NK-92 (cell line): ENCODE measurements at regions not wholly inside any gene's neighbourhood (a gene's known extent, or its start where the extent isn't known, plus 50 kb on each side); places are given as distances from the start of the nearest gene placed in this dataset.

ENCODE experiments used
- DNase-seq: peaks from one replicate; lab custom pipeline; 2025; ENCODE audit not compliant: unreplicated experiment; lab: John Stamatoyannopoulos, UW

DNA sequence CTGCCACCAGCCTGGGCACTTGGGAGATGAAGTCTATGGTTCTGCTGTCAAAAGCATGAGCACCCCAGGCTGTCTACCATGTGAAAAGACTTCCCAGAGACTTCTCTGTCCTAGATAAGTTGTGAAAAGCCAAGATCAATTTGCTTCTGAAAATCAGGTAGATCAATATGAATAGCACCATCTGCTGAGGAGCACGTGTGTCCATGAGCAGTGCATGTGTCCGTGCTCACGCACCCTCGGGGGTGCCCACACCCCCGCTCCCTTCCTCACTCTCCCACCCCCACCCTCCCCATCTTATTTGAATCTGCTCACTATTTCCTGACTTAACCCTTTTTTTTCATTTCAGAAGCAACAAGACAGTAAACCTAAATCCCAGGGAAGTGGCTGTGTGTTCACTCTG lies 238.3 kb upstream of the SDK2 start:
- no peak for DNase-seq

DNA sequence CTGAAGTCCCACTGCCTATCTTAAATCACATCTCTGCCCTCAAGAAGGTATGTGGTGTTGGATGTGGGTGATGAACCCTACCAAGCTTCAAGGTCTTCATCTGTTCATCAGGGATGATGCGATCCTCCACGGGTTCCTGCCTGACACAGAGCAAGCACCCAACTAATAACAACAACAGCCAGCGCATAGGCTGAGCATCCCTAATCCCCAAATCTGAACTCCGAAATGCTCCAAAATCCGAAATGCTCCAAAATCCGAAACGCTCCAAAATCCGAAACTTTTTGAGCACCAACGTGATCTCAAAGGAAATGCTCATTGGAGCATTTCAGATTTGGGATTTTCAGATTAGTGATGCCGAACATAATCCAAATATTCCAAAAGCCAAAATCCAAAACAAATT lies 238.9 kb upstream of the SDK2 start:
- no peak for DNase-seq

DNA sequence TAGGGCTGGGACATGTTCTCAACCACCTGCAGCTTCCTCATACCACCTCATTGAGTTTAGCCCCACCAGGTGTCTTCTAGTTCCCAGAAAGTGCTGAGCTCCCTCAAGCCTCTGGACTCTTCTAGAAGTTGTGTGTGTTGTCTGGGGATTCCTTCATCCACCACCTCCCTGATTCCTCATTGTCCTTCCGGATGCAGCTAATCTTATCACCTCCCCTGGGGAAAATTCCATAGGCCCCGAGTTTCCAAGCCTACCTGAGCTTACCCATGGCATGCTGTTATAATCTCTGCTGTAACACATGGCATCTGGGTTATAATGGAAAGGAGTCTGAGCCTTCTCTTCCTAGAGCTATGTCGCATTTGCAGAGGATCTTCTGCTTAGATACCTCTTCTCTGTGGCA lies 243.5 kb upstream of the SDK2 start:
- no peak for DNase-seq

DNA sequence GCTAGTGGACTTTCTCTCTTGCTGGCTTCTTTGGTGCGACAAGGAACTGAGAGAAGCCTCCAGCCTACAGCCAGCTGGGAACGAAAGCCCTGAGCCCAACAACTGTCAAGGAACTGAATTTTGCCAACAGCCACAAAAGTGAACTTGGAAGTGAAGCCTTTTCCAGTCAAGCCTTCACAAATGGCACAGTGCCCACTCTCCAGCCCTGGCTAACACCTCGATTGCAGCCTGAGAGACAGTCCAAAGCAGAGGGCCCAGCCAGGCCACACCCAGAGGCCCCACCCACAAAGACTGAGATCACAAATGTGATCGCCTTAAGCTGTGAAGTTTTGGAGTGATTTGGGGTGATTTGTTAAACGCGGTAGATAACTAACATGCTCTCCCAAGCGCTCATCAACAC lies 244.6 kb upstream of the SDK2 start:
- no peak for DNase-seq

DNA sequence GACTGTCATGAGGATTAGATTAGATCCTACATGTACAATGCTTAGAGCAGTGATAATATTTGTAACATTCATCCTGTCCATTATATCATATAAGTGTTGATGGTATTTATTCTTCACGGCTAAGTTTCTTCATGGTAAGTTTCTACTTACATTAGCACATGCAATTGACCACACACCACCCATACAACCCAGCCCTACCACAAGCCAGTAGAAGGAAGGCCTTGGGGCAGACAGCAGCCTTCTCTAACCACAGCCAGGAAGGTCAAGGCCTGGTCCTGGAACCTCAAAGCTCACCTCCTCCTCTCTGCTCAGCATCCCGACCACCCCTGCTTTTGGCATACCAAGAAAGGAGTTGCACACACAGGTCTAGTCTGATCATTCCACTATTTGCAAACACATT lies 245.2 kb upstream of the SDK2 start:
- no peak for DNase-seq

DNA sequence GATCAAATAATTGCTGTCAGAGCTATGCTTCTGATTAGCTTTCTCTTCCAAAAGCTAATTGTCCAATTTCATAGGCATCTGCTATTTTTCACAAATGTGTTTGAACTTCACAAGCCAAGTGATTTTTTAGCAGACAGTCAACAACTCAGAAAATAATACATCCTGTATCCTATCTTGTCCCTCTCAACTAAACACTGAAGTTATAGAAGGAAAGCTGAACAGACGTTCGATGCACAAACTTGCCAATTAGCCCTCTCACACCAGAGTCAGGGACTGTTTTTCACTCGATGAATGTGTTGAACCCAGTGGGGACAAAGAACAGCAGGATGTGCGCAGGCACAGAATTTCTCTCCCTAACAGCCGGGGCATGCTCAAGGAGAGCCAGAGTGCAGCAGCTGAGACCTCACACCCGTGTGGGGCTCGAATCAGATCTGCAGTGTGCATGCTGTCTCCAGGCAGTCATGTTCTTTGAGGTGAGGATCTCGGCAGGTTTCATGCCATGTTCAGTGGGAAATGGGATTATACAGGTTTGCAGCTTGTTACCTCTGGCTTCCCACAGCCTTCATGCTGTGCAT lies 246.7 kb upstream of the SDK2 start:
- no peak for DNase-seq

DNA sequence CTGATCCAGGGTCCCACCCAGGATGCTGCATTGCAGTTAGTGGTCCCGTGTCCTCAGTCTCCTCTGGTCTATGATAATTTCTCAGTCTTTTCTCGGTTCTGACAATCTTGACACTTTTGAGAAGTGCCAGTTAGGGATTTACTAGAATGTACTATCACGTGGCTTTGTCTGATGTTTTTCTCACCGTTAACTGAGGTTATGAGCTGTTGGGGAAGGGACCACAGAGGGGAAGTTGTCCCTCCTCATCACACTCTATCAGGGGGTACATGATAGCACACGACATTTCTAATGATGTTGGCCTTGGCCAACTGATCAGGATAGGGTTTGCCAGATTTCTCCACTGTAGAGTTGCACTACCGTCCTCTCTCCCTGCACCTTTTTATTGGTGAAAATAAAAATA lies 250.9 kb upstream of the SDK2 start:
- DNase-seq, result no peak

DNA sequence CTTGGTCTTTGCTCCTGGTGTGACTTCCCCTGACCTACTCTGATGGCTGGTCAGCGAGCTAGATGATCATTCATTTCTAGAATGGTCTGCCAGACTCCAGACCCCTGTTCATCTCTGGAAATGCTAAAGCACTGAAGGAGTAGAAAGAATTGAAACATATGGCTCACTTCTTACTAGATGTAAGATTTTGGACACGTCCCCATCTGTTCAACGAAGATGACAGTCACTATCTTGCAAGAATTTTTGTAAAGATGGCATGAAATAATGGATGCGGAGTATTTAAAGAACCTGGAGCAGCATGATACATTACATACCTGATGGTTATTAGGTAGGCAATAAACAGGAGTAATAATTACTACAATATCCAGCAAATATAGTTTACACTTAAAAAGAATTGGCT lies 252.7 kb upstream of the SDK2 start:
- DNase-seq, result no peak

DNA sequence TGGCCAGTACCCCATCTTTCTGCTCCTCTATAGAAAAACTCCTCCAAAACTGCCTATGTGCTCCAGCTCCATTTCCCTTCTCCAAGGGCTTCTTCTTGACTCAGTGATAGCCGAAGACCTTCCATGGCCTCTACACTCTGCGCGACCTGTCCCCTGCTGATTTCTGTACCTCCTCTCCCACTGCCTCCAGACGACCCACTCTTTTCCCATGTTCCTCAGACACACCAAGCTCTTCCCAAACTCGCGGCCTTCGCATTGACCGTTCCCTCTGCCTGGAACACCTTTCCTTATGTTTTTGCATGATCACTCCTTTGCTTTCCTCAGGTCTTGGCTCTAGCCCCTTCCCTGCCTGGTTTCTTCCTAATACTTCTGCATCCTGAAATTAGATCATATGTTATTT lies 255.6 kb upstream of the SDK2 start:
- DNase-seq, result no peak

DNA sequence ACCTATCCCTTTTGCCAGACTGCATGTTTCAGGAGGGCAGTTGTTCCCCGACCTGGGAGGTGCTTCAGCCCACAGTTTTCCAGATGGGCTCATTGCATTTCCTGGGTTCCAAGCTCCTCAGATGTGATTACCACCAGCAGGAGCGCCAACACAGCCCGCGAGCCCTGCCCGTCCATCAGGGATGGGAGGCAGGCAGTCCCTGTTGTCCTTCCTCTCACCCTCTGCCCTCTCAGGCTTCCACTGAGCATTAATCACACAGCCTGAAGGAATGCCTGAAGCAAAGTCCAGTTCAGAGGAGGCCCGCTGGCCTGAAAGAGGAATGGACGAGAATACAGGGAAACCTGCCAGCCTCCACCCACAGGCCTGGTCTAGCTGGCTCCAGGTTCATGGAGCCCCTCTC lies 256.3 kb upstream of the SDK2 start:
- no peak for DNase-seq

DNA sequence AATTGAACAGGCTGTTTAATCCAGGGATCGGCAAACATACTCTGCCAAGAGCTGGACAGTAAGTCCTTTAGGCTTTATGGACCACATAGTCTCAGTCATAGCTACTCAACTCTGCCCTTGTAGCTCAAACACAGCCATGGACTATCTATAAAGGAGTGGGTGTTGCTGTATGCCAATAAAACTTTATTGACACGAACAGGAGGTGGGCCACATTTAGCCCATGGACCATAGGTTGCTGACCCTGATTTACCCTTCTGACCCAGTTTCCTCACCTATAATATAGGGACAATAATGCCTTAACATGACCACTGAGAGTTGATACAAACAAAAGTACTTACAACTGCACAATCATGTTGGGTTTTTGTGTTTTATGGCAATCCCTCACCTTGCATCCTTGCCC lies 257.0 kb upstream of the SDK2 start:
- DNase-seq, result no peak

DNA sequence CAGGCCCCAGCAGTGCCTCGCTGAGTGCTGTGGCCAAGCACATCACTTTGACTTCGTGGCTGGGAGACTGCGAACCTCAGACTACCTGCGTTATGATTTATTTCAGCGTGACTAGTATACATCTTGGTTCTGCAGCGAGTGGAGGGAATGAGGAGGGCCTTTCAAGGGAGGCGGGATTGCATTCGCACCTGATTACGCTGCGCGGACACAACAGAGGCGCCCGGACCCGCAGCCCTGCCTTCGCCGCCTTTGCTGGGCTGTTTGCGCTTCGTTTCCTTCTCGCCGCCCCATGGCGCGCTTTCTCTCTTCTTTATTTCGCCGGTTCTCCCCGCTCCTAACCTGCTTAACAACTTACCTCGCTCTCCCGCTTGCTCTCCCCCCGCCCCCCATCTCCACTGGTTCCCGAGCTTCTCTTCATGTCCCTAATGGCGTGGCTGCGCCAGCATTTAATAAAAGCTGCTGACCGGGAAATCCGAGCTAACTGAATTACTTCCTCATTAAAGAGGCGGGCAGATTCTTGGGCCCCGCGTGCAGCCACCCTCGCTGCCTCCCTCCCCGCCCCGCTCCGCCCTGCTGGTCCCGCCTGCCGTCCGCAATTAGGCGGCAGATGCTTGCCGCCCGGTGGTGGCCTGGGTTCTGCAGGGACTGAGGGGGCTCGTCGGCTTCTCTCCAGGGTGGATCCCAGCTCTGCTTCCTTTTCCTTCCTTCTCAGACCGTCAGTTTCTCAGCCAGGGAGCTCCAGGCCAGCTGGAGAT lies 257.6 kb upstream of the SDK2 start:
- no peak for DNase-seq

DNA sequence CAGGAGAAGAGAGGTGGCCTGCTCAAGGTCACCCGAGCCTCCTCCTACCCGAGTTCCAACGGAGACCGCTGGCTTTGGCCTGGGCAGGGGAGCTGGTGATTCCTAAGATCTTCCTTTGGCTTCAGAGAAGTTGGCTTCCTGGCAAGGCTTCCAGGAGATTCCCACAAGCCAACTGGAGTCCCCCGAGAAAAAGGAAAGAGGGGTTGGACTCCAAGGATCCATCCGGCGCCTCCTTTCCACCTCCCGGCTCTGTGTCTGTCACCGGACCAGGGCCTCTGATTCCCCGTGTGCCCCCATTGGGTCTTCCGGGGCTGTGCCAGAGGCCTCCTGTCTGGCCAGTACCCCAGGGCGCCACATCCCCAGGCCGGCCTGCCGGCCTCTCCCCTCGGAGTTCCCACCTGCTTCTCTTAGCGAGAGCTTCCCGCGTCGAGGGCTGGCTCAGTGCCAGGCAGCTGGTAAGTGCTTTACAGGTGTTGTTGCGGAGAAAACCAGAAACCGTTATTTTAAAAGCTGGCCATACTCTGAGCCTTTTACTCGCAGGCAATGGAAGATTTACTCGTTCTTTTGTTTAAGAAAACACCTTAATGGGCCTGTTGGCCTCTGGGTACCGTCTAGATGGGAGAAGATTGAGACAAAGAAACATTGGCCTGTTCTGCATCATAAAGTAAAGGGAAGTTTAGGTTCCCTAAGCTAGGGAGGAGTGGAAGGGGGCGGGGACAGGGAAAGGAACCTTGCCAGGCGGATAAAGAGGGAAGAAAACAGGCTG lies 258.4 kb upstream of the SDK2 start:
- no peak for DNase-seq

DNA sequence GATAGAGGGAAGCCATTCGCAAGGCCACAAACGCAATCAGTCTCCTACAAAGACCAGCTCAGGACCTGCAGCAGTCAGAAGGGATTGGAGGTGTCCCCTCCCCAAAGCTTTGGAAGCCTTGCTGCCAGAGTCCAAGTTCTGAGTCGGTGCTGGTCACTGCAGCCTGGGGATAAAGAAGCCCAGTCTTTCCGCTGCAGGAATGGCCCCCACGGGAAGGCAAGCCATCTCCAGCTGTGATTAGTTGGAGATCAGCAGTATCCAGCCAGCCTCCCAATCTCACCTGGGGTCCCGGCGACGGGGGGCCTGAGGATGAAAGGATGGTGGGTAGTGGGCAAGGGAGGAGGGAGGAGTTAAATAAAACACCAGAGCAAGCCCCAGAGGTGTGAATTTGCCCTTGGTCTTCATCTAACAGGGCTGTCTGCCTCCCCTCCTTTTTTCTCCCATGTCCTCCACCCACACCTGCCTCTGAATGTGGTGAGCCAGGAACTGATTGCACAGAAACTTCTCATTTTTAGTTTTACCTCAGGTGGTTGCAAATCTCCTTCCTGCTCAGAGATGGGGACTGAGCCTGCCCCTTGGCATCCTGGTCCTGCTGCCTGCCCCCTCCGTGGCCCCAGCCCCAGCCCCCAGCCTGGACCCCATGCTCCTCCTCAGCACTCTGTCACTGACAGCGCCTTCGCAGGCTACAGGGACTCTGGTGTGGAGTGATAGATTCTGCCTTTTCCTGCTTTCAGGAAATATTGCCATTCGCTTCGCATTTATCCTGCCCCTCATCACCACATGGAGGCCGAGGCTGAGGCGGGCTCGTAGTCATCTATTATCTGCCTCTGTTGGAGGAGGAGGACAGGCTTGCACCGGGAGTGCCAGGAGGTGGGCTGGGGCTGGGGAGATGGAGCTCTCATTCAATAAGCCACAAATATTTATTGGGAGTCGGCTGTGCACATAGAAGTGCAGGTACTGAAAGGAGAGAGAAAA lies 262.9 kb upstream of the SDK2 start:
- no peak for DNase-seq

DNA sequence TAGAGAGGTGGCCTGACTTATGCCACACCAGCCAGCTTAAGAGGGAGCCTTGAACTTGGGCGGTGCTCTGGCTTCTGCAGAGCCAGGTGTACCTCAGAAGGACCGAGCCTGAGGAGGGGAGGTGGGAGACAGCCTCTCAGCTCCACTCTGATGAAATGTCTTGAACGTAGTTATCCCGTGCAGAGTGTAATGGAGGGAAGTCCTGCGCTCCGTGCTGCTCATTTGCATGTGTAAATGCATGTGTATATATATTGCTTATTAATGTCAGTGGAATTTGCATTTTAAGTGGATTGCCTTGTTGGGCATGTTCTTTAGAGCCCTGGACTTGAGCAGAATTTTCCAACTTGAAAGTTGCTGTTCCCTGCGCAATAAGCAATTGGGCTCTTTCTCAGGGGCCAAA lies 264.9 kb upstream of the SDK2 start:
- DNase-seq, result no peak

DNA sequence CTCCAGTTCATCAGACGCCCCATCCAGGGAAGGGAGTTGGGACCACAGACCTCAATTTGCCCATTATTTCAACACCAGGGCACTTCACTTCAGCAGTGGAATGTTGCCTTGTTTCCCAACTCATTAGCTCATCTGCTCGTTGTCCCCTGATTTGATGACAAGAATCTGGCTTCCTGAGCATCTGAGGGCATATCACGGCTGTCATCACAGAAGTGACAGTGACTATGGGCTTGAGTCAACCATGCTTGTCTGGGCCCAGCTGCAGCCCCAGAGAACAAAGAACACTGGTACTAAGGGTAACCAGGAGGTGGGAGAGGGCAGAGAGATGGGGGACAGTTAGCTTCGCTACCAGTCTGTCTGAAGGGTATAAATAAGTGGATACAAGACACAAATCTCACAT lies 266.0 kb upstream of the SDK2 start:
- DNase-seq, result no peak

DNA sequence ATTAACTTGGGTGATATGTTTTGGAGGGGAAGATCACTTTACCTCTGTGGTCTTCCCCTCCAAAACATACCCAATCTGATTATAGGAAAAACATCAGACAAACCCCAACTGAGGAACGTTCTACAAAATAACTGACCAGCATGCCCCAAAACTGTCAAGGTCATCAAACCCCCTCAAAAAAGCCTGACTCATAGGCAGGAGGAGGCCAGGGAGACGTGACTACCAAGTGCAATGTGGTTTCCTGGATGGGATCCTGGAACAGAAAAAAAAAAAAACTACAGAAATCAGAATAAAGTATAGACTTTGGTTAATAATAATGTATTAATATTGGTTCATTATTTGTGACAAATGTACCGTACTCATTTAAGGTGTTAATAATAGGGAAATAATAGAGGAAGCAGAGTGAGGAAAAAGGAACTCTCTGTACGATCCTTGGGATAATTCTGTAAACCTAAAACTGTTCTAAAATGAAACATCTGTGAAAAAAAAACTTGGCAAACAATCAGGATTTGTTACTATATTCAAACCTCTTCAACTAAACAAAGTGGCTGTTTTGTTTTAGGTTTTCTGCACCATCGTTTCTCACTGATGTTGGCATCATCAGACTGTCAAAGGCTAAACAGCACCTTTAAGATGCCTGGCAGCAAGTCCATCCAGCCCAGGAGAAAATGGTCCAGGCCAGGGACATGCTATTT lies 266.7 kb upstream of the SDK2 start:
- DNase-seq, result no peak

DNA sequence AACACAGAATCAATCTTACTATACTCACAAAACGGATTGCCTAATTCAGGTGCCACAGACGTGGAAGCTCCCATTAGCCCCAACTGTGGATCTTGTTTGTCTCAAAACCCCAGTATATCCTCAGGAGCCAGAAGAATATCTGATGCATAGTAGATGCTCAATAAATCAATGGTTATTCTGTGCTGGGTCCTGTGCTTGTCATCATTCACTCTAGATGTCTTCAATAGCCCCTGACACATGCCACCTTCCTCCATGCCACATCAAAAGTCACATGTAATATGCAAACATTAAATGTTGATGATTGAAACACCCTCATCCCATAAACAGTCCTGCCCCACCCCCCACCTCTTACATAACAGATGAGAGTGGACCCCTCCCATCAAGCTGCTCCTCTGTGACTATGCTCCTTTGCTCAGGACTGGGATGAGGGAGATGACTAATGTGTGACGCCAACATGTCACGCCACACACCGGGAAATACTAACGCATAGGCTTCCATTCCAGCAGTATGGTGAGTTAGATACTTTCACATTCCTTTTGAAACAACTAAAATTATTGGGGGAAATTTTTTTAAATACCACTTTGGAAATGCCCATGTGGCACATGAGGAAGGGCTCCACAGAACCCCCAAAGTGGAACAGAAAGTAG lies 267.6 kb upstream of the SDK2 start:
- DNase-seq, result no peak

DNA sequence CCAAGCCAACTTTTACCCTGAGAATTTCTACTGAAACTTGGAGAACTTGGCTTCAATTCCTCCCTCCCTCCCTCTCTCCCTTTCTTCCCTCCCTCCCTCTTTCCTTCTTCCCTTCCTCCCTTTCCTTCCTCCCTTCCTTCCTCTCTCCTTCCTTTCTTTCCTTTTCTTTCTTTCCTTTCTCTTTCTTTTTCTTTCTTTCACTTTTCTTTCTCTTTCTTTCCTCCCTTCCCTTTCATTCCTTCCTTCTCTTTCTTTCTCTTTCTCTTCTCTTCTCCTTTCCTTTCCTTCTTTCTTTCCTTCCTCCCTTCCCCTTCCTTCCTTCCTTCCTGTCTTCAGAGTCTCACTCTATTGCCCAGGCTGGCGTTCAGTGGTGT lies 268.1 kb upstream of the SDK2 start:
- DNase-seq, result no peak

DNA sequence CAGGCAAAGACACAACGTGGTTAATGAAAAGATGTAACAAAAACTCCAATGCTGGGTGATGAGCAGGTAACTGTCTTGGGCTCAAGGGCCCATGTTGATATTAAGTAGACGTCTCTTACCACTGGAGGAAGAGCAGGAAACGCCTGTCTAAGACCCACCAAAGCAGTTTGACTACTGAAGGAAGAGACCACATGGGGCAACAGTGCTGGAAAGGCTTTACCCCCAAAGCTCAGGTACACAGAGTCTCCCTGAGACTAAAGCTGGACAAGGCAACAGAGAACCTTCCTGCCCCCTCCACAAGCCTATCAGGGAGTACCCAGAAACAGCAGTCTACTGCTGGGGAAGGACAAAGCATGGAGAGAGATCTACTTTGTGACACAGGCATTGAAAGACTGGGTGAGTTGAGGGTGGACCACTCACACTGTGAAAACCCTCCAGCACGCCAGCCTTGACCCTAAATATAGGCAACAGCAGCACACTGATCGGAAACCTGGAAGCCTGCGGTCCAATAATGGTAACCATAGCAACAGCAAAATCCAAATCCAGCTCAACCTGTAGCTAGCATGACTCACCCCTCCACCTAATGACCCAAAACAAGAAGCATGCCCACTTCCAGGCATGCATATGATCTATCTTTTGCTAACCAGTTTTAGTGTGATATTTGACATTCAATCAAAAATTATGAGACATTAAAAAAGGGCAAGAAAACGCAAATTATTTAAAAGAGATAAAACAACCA lies 270.5 kb upstream of the SDK2 start:
- no peak for DNase-seq
